ENCODE measurements at regions not wholly inside any gene's neighbourhood (a gene's known extent, or its start where the extent isn't known, plus 50 kb on each side); places are given as distances from the start of the nearest gene placed in this dataset.

GRCh38 chr4:24637173-24637572 lies 52.8 kb upstream of the DHX15 start:
- ATAC-seq, result no peak

GRCh38 chr4:24638396-24638875 lies 54.1 kb upstream of the DHX15 start:
- no peak for ATAC-seq

- ATAC-seq, result no peak
Observed at GRCh38 chr4:24639714-24640113, 55.4 kb upstream of the DHX15 start.

- no peak for ATAC-seq
Observed at GRCh38 chr4:24640366-24640765, 56.0 kb upstream of the DHX15 start.

- no peak for ATAC-seq
Observed at GRCh38 chr4:24642981-24643547, 58.7 kb upstream of the DHX15 start.

- ATAC-seq, result no peak
Observed at GRCh38 chr4:24643774-24644520, 59.6 kb upstream of the DHX15 start.

- no peak for ATAC-seq
Observed at GRCh38 chr4:24644983-24645764, 60.8 kb upstream of the DHX15 start.

- ATAC-seq, result no peak
Observed at GRCh38 chr4:24645765-24646550, 61.6 kb upstream of the DHX15 start.

GRCh38 chr4:24646798-24647460 lies 62.6 kb upstream of the DHX15 start:
- ATAC-seq, result no peak

GRCh38 chr4:24650849-24651640 lies 66.7 kb upstream of the DHX15 start:
- ATAC-seq, result no peak

- no peak for ATAC-seq
Observed at GRCh38 chr4:24655326-24655725, 71.0 kb upstream of the DHX15 start.

- no peak for ATAC-seq
Observed at GRCh38 chr4:24655971-24656370, 71.6 kb upstream of the DHX15 start.

GRCh38 chr4:24656906-24657305 lies 72.6 kb upstream of the DHX15 start:
- no peak for ATAC-seq

- peak; percentile 97 for ATAC-seq
Observed at GRCh38 chr4:24657768-24658617, 73.6 kb upstream of the DHX15 start.

GRCh38 chr4:24659241-24659961 lies 75.0 kb upstream of the DHX15 start:
- ATAC-seq, result peak; percentile 47

- no peak for ATAC-seq
Observed at GRCh38 chr4:24662056-24662455, 77.7 kb upstream of the DHX15 start.

GRCh38 chr4:24662542-24662941 lies 78.2 kb upstream of the DHX15 start:
- ATAC-seq, result no peak

GRCh38 chr4:24664956-24665355 lies 80.6 kb upstream of the DHX15 start:
- ATAC-seq, result no peak

- ATAC-seq, result no peak
Observed at GRCh38 chr4:24666316-24666715, 82.0 kb upstream of the DHX15 start.
